HG03442 (cell line): ENCODE measurements at regions not wholly inside any gene's neighbourhood (a gene's known extent, or its start where the extent isn't known, plus 50 kb on each side); places are given as distances from the start of the nearest gene placed in this dataset.

ENCODE experiments used
- ATAC-seq: cut with Tn5 transposase; IDR thresholded peaks from one replicate; pipeline ENCODE4 v1.9.1; 2021; ENCODE audit warnings: mild to moderate bottlenecking, moderate library complexity; ENCODE audit not compliant: unreplicated experiment

GRCh38 chr10:4775808-4776207 is 50.2 kb upstream of the AKR1E2 start:
- ATAC-seq, result no peak

- no peak for ATAC-seq
Observed at GRCh38 chr10:4772202-4772570, 53.8 kb upstream of the AKR1E2 start.

- no peak for ATAC-seq
Observed at GRCh38 chr10:4771554-4772201, 54.3 kb upstream of the AKR1E2 start.

GRCh38 chr10:4770801-4771553 is 55.0 kb upstream of the AKR1E2 start:
- no peak for ATAC-seq

- ATAC-seq, result no peak
Observed at GRCh38 chr10:4768416-4768815, 57.6 kb upstream of the AKR1E2 start.

- ATAC-seq, result no peak
Observed at GRCh38 chr10:4767033-4767814, 58.8 kb upstream of the AKR1E2 start.

- no peak for ATAC-seq
Observed at GRCh38 chr10:4766454-4766853, 59.6 kb upstream of the AKR1E2 start.

- ATAC-seq, result no peak
Observed at GRCh38 chr10:4765428-4765827, 60.6 kb upstream of the AKR1E2 start.

GRCh38 chr10:4763960-4764428 is 62.0 kb upstream of the AKR1E2 start:
- no peak for ATAC-seq

- ATAC-seq, result no peak
Observed at GRCh38 chr10:4763513-4763912, 62.5 kb upstream of the AKR1E2 start.

- ATAC-seq, result no peak
Observed at GRCh38 chr10:4758256-4758655, 67.8 kb upstream of the AKR1E2 start.

- ATAC-seq, result no peak
Observed at GRCh38 chr10:4755286-4755989, 70.6 kb upstream of the AKR1E2 start.

- ATAC-seq, result no peak
Observed at GRCh38 chr10:4754143-4754542, 71.9 kb upstream of the AKR1E2 start.

- no peak for ATAC-seq
Observed at GRCh38 chr10:4751211-4751610, 74.8 kb upstream of the AKR1E2 start.

GRCh38 chr10:4749271-4749574 is 76.8 kb upstream of the AKR1E2 start:
- ATAC-seq, result no peak

- no peak for ATAC-seq
Observed at GRCh38 chr10:4748491-4749270, 77.3 kb upstream of the AKR1E2 start.

GRCh38 chr10:4742217-4742616 is 83.8 kb upstream of the AKR1E2 start:
- no peak for ATAC-seq

GRCh38 chr10:4740471-4740870 is 85.5 kb upstream of the AKR1E2 start:
- no peak for ATAC-seq

- ATAC-seq, result no peak
Observed at GRCh38 chr10:4736608-4737007, 89.4 kb upstream of the AKR1E2 start.

GRCh38 chr10:4736183-4736582 is 89.8 kb upstream of the AKR1E2 start:
- no peak for ATAC-seq

GRCh38 chr10:4733843-4734224 is 92.2 kb upstream of the AKR1E2 start:
- no peak for ATAC-seq
